ENCODE measurements at regions not wholly inside any gene's neighbourhood (a gene's known extent, or its start where the extent isn't known, plus 50 kb on each side); places are given as distances from the start of the nearest gene placed in this dataset.

- TF ChIP-seq POLR2AphosphoS5 (IDR thresholded peaks at IDR 0.05; ENCODE audit: low read depth, low read length) (no peak), REST (IDR thresholded peaks at IDR 0.05; ENCODE audit: insufficient read depth in 1 of 2, low read depth in 2 of 2, low read length in 1 of 2) (no peak)
- TF ChIP-seq, protein P1, sequence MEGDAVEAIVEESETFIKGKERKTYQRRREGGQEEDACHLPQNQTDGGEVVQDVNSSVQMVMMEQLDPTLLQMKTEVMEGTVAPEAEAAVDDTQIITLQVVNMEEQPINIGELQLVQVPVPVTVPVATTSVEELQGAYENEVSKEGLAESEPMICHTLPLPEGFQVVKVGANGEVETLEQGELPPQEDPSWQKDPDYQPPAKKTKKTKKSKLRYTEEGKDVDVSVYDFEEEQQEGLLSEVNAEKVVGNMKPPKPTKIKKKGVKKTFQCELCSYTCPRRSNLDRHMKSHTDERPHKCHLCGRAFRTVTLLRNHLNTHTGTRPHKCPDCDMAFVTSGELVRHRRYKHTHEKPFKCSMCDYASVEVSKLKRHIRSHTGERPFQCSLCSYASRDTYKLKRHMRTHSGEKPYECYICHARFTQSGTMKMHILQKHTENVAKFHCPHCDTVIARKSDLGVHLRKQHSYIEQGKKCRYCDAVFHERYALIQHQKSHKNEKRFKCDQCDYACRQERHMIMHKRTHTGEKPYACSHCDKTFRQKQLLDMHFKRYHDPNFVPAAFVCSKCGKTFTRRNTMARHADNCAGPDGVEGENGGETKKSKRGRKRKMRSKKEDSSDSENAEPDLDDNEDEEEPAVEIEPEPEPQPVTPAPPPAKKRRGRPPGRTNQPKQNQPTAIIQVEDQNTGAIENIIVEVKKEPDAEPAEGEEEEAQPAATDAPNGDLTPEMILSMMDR (IDR thresholded peaks at IDR 0.05), result no peak
These were observed 60.0 kb upstream of the GRIK3 start for GRCh38 chr1:37094302-37094701.
